H1 (cell line): ENCODE measurements at regions not wholly inside any gene's neighbourhood (a gene's known extent, or its start where the extent isn't known, plus 50 kb on each side); places are given as distances from the start of the nearest gene placed in this dataset.

Source experiments
- CTCF ChIA-PET: fragments of 300-600 bp; sonication (Branson Sonifier 250); formaldehyde crosslinking; loops from one replicate; lab custom pipeline; 2021; ENCODE audit not compliant: partially characterized antibody; lab: Charles Lee
- POLR2A ChIA-PET: fragments of 300-600 bp; sonication (Branson Sonifier 250); formaldehyde crosslinking; loops from one replicate; lab custom pipeline; 2021; ENCODE audit warnings: inconsistent platforms; ENCODE audit not compliant: partially characterized antibody; lab: Charles Lee
- DNase-seq, 2 experiments: peaks; one replicate each; pipeline versions ENCODE4 v3.0.0 to v3.0.0-alpha.2; 2010 to 2022; ENCODE audit warnings: low spot score in 2 of 2, low read depth in 1 of 2, mixed read lengths in 1 of 2
- FAIRE-seq: peaks from 2 replicates; lab custom pipeline; 2011; peaks lifted over from hg19 to GRCh38; lab: Jason Lieb, UNC
- H2AFZ ChIP-seq: 2 replicates; pipeline ENCODE4 v1.8.1; 2012; ENCODE audit warnings: low read length, inconsistent platforms
- H2AK5ac ChIP-seq: 2 replicates; pipeline ENCODE4 v1.6.1; 2013; ENCODE audit warnings: low read depth, low read length
- H2BK120ac ChIP-seq: replicated peaks from 2 replicates; pipeline ENCODE3; 2013; ENCODE audit warnings: low read depth, low read length, inconsistent platforms
- H2BK12ac ChIP-seq: 2 replicates; pipeline ENCODE4 v1.6.1; 2013; ENCODE audit warnings: low read depth, low read length
- H2BK15ac ChIP-seq: 2 replicates; pipeline ENCODE4 v1.6.1; 2013; ENCODE audit warnings: low read length
- H2BK20ac ChIP-seq: 2 replicates; pipeline ENCODE4 v1.6.1; 2013; ENCODE audit warnings: low read length
- H2BK5ac ChIP-seq: 2 replicates; pipeline ENCODE4 v1.6.1; 2013; ENCODE audit warnings: low read depth, low read length
- H3K14ac ChIP-seq: 2 replicates; pipeline ENCODE4 v1.6.1; 2013; ENCODE audit warnings: inconsistent platforms; ENCODE audit not compliant: insufficient read length
- H3K18ac ChIP-seq: 2 replicates; pipeline ENCODE4 v1.6.1; 2013; ENCODE audit warnings: low read length; ENCODE audit errors: extremely low read depth
- H3K23ac ChIP-seq: 2 replicates; pipeline ENCODE4 v1.6.1; 2013; ENCODE audit warnings: inconsistent platforms; ENCODE audit not compliant: insufficient read length
- H3K23me2 ChIP-seq: 2 replicates; pipeline ENCODE4 v1.6.1; 2013; ENCODE audit warnings: low read depth, low read length
- H3K27ac ChIP-seq: 2 replicates; pipeline ENCODE4 v1.6.1; 2011; ENCODE audit warnings: low read depth, low read length, inconsistent platforms
- H3K27me3 ChIP-seq, 4 experiments: replicated peaks in 1 of 4; 1 replicate in 1 of 4; 2 replicates in 3 of 4; pipeline versions ENCODE4 v1.6.1 to v1.8.1; 2011 to 2013; ENCODE audit warnings: low read length in 3 of 4, mild to moderate bottlenecking in 3 of 4, inconsistent platforms in 2 of 4, mixed read lengths in 2 of 4, moderate library complexity in 1 of 4; ENCODE audit not compliant: control insufficient read depth in 3 of 4, insufficient read depth in 3 of 4; ENCODE audit errors: extremely low read depth in 1 of 4
- H3K36me3 ChIP-seq, 4 experiments: 2 replicates each; pipeline versions ENCODE4 v1.6.1 to v1.8.1; 2011 to 2013; ENCODE audit warnings: mild to moderate bottlenecking in 4 of 4, low read length in 3 of 4, moderate library complexity in 2 of 4, control low read depth in 1 of 4, inconsistent platforms in 1 of 4; ENCODE audit not compliant: insufficient read depth in 4 of 4, control insufficient read depth in 2 of 4
- H3K4ac ChIP-seq: replicated peaks from 2 replicates; pipeline ENCODE3; 2013; ENCODE audit warnings: low read length, low read depth, mixed read lengths, inconsistent platforms; ENCODE audit not compliant: insufficient read length
- H3K4me1 ChIP-seq, 4 experiments: replicated peaks in 1 of 4; 1 replicate in 1 of 4; 2 replicates in 3 of 4; pipeline versions ENCODE4 v1.6.1 to v1.8.1; 2011 to 2013; ENCODE audit warnings: low read length in 3 of 4, inconsistent platforms in 2 of 4, mixed read lengths in 1 of 4; ENCODE audit not compliant: insufficient read depth in 4 of 4, control insufficient read depth in 3 of 4
- H3K4me2 ChIP-seq, 2 experiments: 2 replicates each; pipeline versions ENCODE4 v1.6.1 to v1.8.1; 2011 to 2013; ENCODE audit warnings: low read depth in 2 of 2, low read length in 2 of 2, control low read depth in 1 of 2, inconsistent platforms in 1 of 2, mild to moderate bottlenecking in 1 of 2; ENCODE audit not compliant: insufficient read depth in 1 of 2
- H3K4me3 ChIP-seq, 4 experiments: fragments of 200-600, 300-600 bp in 1 of 4; sonication (generic), shearing (Covaris generic), sonication (Bioruptor Twin) in 1 of 4; 2 replicates each; pipeline versions ENCODE4 v1.5.1 to v1.8.1; 2011 to 2016; ENCODE audit warnings: low read length in 4 of 4, low read depth in 3 of 4, control low read depth in 2 of 4, inconsistent platforms in 2 of 4, mild to moderate bottlenecking in 2 of 4, mixed read lengths in 1 of 4, moderate library complexity in 1 of 4; ENCODE audit not compliant: insufficient read depth in 2 of 4; ENCODE audit errors: extremely low read depth in 1 of 4
- H3K56ac ChIP-seq: replicated peaks from 2 replicates; pipeline ENCODE3; 2013; ENCODE audit warnings: low read depth, mild to moderate bottlenecking, mixed read lengths, low read length, inconsistent platforms; ENCODE audit not compliant: insufficient read length
- H3K79me1 ChIP-seq: 2 replicates; pipeline ENCODE4 v1.6.1; 2013; ENCODE audit warnings: low read depth, low read length, control low read depth
- H3K79me2 ChIP-seq, 2 experiments: 2 replicates each; pipeline versions ENCODE4 v1.6.1 to v1.8.1; 2012 to 2013; ENCODE audit warnings: low read length in 2 of 2, mild to moderate bottlenecking in 2 of 2, inconsistent platforms in 1 of 2; ENCODE audit not compliant: insufficient read depth in 2 of 2, control insufficient read depth in 1 of 2
- H3K9ac ChIP-seq, 4 experiments: replicated peaks in 1 of 4; 1 replicate in 1 of 4; 2 replicates in 3 of 4; pipeline versions ENCODE4 v1.6.1 to v1.8.1; 2011 to 2013; ENCODE audit warnings: low read depth in 3 of 4, low read length in 3 of 4, control low read depth in 2 of 4, mild to moderate bottlenecking in 2 of 4, moderate library complexity in 2 of 4, inconsistent platforms in 1 of 4; ENCODE audit errors: extremely low read depth in 1 of 4
- H3K9me3 ChIP-seq, 2 experiments: 2 replicates each; pipeline versions ENCODE4 v1.6.1 to v1.8.1; 2012 to 2013; ENCODE audit warnings: mild to moderate bottlenecking in 2 of 2, moderate library complexity in 2 of 2, control low read depth in 1 of 2, inconsistent platforms in 1 of 2, low read depth in 1 of 2, low read length in 1 of 2, mixed read lengths in 1 of 2; ENCODE audit not compliant: insufficient read depth in 2 of 2
- H4K20me1 ChIP-seq, 2 experiments: replicated peaks in 1 of 2; 2 replicates each; pipeline versions ENCODE3 to v1.8.1; 2011 to 2013; ENCODE audit warnings: inconsistent platforms in 2 of 2, low read length in 2 of 2, mild to moderate bottlenecking in 1 of 2; ENCODE audit not compliant: insufficient read depth in 2 of 2, control insufficient read depth in 1 of 2
- H4K5ac ChIP-seq: 2 replicates; pipeline ENCODE4 v1.6.1; 2013; ENCODE audit warnings: low read length, low read depth, mixed read lengths, inconsistent platforms; ENCODE audit not compliant: insufficient read length
- H4K8ac ChIP-seq: 2 replicates; pipeline ENCODE4 v1.8.0; 2013; ENCODE audit warnings: mild to moderate bottlenecking, moderate library complexity, low read length, inconsistent platforms; ENCODE audit not compliant: insufficient read depth; ENCODE audit errors: extremely low read depth
- H4K91ac ChIP-seq: replicated peaks from 2 replicates; pipeline ENCODE3; 2013; ENCODE audit warnings: low read length, mixed read lengths, inconsistent platforms; ENCODE audit not compliant: insufficient read length
- ATF3 ChIP-seq: IDR thresholded peaks from 2 replicates; pipeline ENCODE4 v1.6.1; 2011; ENCODE audit warnings: low read depth, mild to moderate bottlenecking, low read length; ENCODE audit not compliant: insufficient read depth
- BCL11A ChIP-seq, 2 experiments: IDR thresholded peaks; one replicate each; pipeline ENCODE4 v1.6.1; 2011; ENCODE audit warnings: low read depth in 2 of 2, low read length in 2 of 2, mild to moderate bottlenecking in 2 of 2
- CHD2 ChIP-seq: IDR thresholded peaks from 2 replicates; pipeline ENCODE4 v1.6.1; 2012; ENCODE audit warnings: low read length, improper control_type of control experiment
- CTBP2 ChIP-seq: IDR thresholded peaks from 2 replicates; pipeline ENCODE4 v1.7.0; 2011; ENCODE audit warnings: borderline replicate concordance, mild to moderate bottlenecking, moderate library complexity, mixed read lengths, low read length; ENCODE audit not compliant: insufficient read depth, insufficient read length
- CTCF ChIP-seq, 3 experiments: IDR thresholded peaks; 1 replicate in 2 of 3; 2 replicates in 1 of 3; pipeline versions ENCODE4 v1.5.1 to v1.6.1; 2011; ENCODE audit warnings: low read length in 3 of 3, mild to moderate bottlenecking in 3 of 3, inconsistent platforms in 2 of 3, low read depth in 1 of 3, moderate library complexity in 1 of 3; ENCODE audit not compliant: insufficient read depth in 1 of 3; ENCODE audit errors: control extremely low read depth in 1 of 3
- HDAC2 ChIP-seq, 2 experiments: fragments of 300-600 bp in 1 of 2; sonication (generic) in 1 of 2; IDR thresholded peaks; 2 replicates each; pipeline ENCODE4 v1.6.1; 2011 to 2012; ENCODE audit warnings: low read depth in 2 of 2, low read length in 2 of 2, mild to moderate bottlenecking in 2 of 2, moderate library complexity in 2 of 2, borderline replicate concordance in 1 of 2, inconsistent platforms in 1 of 2
- POLR2A ChIP-seq, 2 experiments: IDR thresholded peaks; 1 replicate in 1 of 2; 2 replicates in 1 of 2; pipeline ENCODE4 v1.6.1; 2011; ENCODE audit warnings: low read depth in 2 of 2, low read length in 2 of 2, mild to moderate bottlenecking in 2 of 2; ENCODE audit errors: control extremely low read depth in 1 of 2
- POLR2AphosphoS5 ChIP-seq: IDR thresholded peaks from 2 replicates; pipeline ENCODE4 v1.6.1; 2011; ENCODE audit warnings: low read depth, low read length
- SP2 ChIP-seq: IDR thresholded peaks from 2 replicates; pipeline ENCODE4 v1.6.1; 2012; ENCODE audit warnings: mild to moderate bottlenecking, low read length, inconsistent platforms
- WGBS, 2 experiments: shearing (Covaris generic) in 1 of 2; methylation state at CpG; one replicate each; pipeline versions ENCODE4 v1.1.6 to v1.1.7; 2013 to 2015; ENCODE audit warnings: low lambda C conversion rate in 2 of 2, mixed read lengths in 2 of 2, inconsistent platforms in 1 of 2, low coverage in 1 of 2, missing lambda C conversion rate in 1 of 2; ENCODE audit not compliant: insufficient replicate concordance in 2 of 2, insufficient coverage in 1 of 2, insufficient read length in 1 of 2; ENCODE audit errors: extremely low coverage in 1 of 2, missing lambda C conversion rate in 1 of 2; 5-methylcytosine and 5-hydroxymethylcytosine counted together

- H2BK120ac ChIP-seq: no peak overlapping the region
- H3K36me3 ChIP-seq: no peaks in the 10 kb centered on the region
- no peak overlapping the region for H2AK5ac ChIP-seq
- no peaks in the 10 kb centered on the region for H4K20me1 ChIP-seq
- no peaks in the 10 kb centered on the region for H3K27me3 ChIP-seq
- H3K9me3 ChIP-seq: no peaks in the 10 kb centered on the region
- H3K23ac ChIP-seq: no peak overlapping the region
- H3K4me1 ChIP-seq: peaks cover 0 to 5% (median 0%) of the 10 kb centered on the region in 4 experiments; a peak in 1 of 7 replicates
- no peak for DNase-seq
- H4K5ac ChIP-seq: no peak overlapping the region
- TF ChIP-seq ATF3: no peak
- TF ChIP-seq CTBP2: no peak
- no peak for TF ChIP-seq POLR2A (IDR thresholded peaks at IDR 0.05; ENCODE audit: control extremely low read depth in 1 of 2, low read depth in 2 of 2, low read length in 2 of 2)
- TF ChIP-seq SP2: no peak
- TF ChIP-seq BCL11A (IDR thresholded peaks at IDR 0.05; ENCODE audit: low read depth in 2 of 2, low read length in 2 of 2): no peak
- TF ChIP-seq HDAC2 (IDR thresholded peaks at IDR 0.05; ENCODE audit: borderline replicate concordance in 1 of 2, low read depth in 2 of 2, low read length in 2 of 2): no peak
- no peak for TF ChIP-seq POLR2AphosphoS5
- TF ChIP-seq CTCF (IDR thresholded peaks at IDR 0.05; ENCODE audit: control extremely low read depth in 1 of 3, insufficient read depth in 1 of 3, low read depth in 1 of 3, low read length in 3 of 3): no peak
- no peak for TF ChIP-seq CHD2
- peak overlapping the region; percentile 62; the same call in 1 of the 2 replicates for H2BK15ac ChIP-seq
- no peak overlapping the region for H3K27ac ChIP-seq
- no peak overlapping the region for H4K91ac ChIP-seq
- WGBS, 2 experiments: 93% methylated on average over 5 of the region's 5 CpGs; no CpG with 5 or more reads in 1 of the 2 experiments
- no peak overlapping the region for H2AFZ ChIP-seq
- H3K18ac ChIP-seq: no peak overlapping the region
- H3K4ac ChIP-seq: no peak overlapping the region
- H2BK20ac ChIP-seq: no peak overlapping the region
- no peak overlapping the region for H2BK5ac ChIP-seq
- ChIA-PET POLR2A (no interaction called here), CTCF (no interaction called here)
- no peak overlapping the region for H3K14ac ChIP-seq
- no peaks in the 10 kb centered on the region for H3K23me2 ChIP-seq
- no peak overlapping the region for H3K4me2 ChIP-seq
- H3K4me3 ChIP-seq: no peak overlapping the region
- no peaks in the 10 kb centered on the region for H3K79me1 ChIP-seq
- no peak for FAIRE-seq
- H3K56ac ChIP-seq: no peak overlapping the region
- no peak overlapping the region for H2BK12ac ChIP-seq
- H3K9ac ChIP-seq: no peak overlapping the region
- H3K79me2 ChIP-seq: no peaks in the 10 kb centered on the region
- H4K8ac ChIP-seq: no peak overlapping the region
Measured at GRCh38 chr10:59018977-59019376, 157.5 kb upstream of the PHYHIPL start.
